Caco-2 (cell line): ENCODE measurements at regions not wholly inside any gene's neighbourhood (a gene's known extent, or its start where the extent isn't known, plus 50 kb on each side); places are given as distances from the start of the nearest gene placed in this dataset.

Experiments used
- BruUV-seq: library from RNA; stranded (reverse); fragments of 400-500 nt; replicated peaks from 2 replicates; lab custom pipeline; 2021; lab: Mats Ljungman, UMichigan
- CTCF ChIA-PET: fragments of 300-600 bp; sonication (Branson Sonifier 250); formaldehyde crosslinking; loops from one replicate; lab custom pipeline; 2022; ENCODE audit warnings: antibody characterized with exemption; lab: Charles Lee
- POLR2A ChIA-PET: fragments of 300-600 bp; sonication (Branson Sonifier 250); formaldehyde crosslinking; loops from one replicate; lab custom pipeline; 2022; ENCODE audit warnings: antibody characterized with exemption; lab: Charles Lee
- DNase-seq, 2 experiments: peaks; one replicate each; pipeline versions ENCODE4 v3.0.0 to v3.0.0-alpha.2; 2020 to 2022
- H3K27me3 ChIP-seq: replicated peaks from 2 replicates; pipeline ENCODE4 v1.6.0; 2011; ENCODE audit warnings: low read length; ENCODE audit not compliant: control insufficient read depth, insufficient read depth
- H3K36me3 ChIP-seq: 2 replicates; pipeline ENCODE4 v1.5.1; 2011; ENCODE audit warnings: low read length; ENCODE audit not compliant: control insufficient read depth, insufficient read depth
- H3K4me1 ChIP-seq: fragments of 250-450 bp; sonication (Bioruptor Pico); 2 replicates; pipeline ENCODE4 v1.5.1; 2020; ENCODE audit warnings: mild to moderate bottlenecking
- H3K4me3 ChIP-seq: 2 replicates; pipeline ENCODE4 v1.5.1; 2011; ENCODE audit warnings: low read depth, mild to moderate bottlenecking, control low read depth, low read length
- H3K9me3 ChIP-seq: fragments of 250-450 bp; sonication (Bioruptor Pico); 2 replicates; pipeline ENCODE4 v1.5.1; 2020; ENCODE audit warnings: mild to moderate bottlenecking, moderate library complexity
- H3K27ac Mint-ChIP-seq: one replicate; pipeline ENCODE4 v1.8.0; 2022; ENCODE audit warnings: mixed read lengths; ENCODE audit not compliant: unreplicated experiment
- H3K27me3 Mint-ChIP-seq: one replicate; pipeline ENCODE4 v1.8.0; 2022; ENCODE audit warnings: mixed read lengths; ENCODE audit not compliant: insufficient read depth, unreplicated experiment
- H3K36me3 Mint-ChIP-seq: one replicate; pipeline ENCODE4 v1.8.0; 2022; ENCODE audit warnings: mild to moderate bottlenecking, mixed read lengths; ENCODE audit not compliant: insufficient read depth, unreplicated experiment
- H3K4me1 Mint-ChIP-seq: one replicate; pipeline ENCODE4 v1.8.0; 2022; ENCODE audit warnings: low read depth, mixed read lengths; ENCODE audit not compliant: unreplicated experiment
- H3K4me3 Mint-ChIP-seq: one replicate; pipeline ENCODE4 v1.8.0; 2022; ENCODE audit warnings: mild to moderate bottlenecking, moderate library complexity, mixed read lengths; ENCODE audit not compliant: unreplicated experiment
- H3K9me3 Mint-ChIP-seq: one replicate; pipeline ENCODE4 v1.8.0; 2022; ENCODE audit warnings: mixed read lengths; ENCODE audit not compliant: unreplicated experiment
- intact Hi-C: fragments of 100-400 bp; cut with micrococcal nuclease; formaldehyde crosslinking; loops from one replicate; pipeline ENCODE4 v1.10.0; 2022; ENCODE audit not compliant: unreplicated experiment
- TF ChIP-seq, protein P1 (sequence below), 2 experiments: fragments of 200-600 bp in 1 of 2; IDR thresholded peaks; 1 replicate in 1 of 2; 2 replicates in 1 of 2; pipeline versions ENCODE4 v1.5.1 to v1.8.0; 2011 to 2022; ENCODE audit warnings: antibody characterized with exemption in 1 of 2, control low read depth in 1 of 2, inconsistent platforms in 1 of 2, low read depth in 1 of 2, low read length in 1 of 2, mild to moderate bottlenecking in 1 of 2, moderate library complexity in 1 of 2; ENCODE audit not compliant: insufficient read depth in 1 of 2, severe bottlenecking in 1 of 2, unreplicated experiment in 1 of 2

DNA sequence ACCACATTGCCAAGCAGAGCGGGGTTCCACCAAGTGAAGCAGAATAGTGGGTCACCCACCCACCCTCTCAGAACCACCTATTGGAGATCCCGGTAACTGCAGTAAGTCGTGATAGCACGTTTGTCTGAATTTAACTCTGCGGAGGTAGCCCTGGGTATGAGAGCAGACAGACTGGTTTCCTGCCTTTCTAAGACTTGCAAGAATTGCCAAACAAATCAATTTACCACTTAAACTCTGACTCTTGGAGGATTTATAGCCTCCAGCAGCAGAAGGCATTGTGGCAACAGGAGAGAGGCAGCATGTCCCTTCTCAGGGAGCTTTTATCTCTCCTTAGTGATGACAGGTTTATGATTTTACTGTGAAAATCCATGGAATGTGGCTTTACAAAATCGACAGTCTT, 287.9 kb upstream of the FMN2 start:
- peak in 1 of 2 experiments; percentile 13 for DNase-seq
- Mint-ChIP-seq H3K9me3 (no peaks in the 10 kb centered on the region), H3K27me3 (no peaks in the 10 kb centered on the region), H3K36me3 (no peaks in the 10 kb centered on the region), H3K4me1 (peaks cover 6% of the 10 kb centered on the region), H3K4me3 (no peak overlapping the region), H3K27ac (no peak overlapping the region)
- Histone ChIP-seq H3K27me3 (no peaks in the 10 kb centered on the region), H3K36me3 (no peaks in the 10 kb centered on the region), H3K9me3 (no peaks in the 10 kb centered on the region), H3K4me3 (no peak overlapping the region), H3K4me1 (no peaks in the 10 kb centered on the region)
- intact Hi-C loops, result no loop called here
- TF ChIP-seq, protein P1, sequence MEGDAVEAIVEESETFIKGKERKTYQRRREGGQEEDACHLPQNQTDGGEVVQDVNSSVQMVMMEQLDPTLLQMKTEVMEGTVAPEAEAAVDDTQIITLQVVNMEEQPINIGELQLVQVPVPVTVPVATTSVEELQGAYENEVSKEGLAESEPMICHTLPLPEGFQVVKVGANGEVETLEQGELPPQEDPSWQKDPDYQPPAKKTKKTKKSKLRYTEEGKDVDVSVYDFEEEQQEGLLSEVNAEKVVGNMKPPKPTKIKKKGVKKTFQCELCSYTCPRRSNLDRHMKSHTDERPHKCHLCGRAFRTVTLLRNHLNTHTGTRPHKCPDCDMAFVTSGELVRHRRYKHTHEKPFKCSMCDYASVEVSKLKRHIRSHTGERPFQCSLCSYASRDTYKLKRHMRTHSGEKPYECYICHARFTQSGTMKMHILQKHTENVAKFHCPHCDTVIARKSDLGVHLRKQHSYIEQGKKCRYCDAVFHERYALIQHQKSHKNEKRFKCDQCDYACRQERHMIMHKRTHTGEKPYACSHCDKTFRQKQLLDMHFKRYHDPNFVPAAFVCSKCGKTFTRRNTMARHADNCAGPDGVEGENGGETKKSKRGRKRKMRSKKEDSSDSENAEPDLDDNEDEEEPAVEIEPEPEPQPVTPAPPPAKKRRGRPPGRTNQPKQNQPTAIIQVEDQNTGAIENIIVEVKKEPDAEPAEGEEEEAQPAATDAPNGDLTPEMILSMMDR (IDR thresholded peaks at IDR 0.05; ENCODE audit: insufficient read depth in 1 of 2, low read depth in 1 of 2, low read length in 1 of 2, severe bottlenecking in 1 of 2, unreplicated experiment in 1 of 2), result no peak
- ChIA-PET POLR2A (no interaction called here), CTCF (no interaction called here)
- BruUV-seq, result no TSS peak

DNA sequence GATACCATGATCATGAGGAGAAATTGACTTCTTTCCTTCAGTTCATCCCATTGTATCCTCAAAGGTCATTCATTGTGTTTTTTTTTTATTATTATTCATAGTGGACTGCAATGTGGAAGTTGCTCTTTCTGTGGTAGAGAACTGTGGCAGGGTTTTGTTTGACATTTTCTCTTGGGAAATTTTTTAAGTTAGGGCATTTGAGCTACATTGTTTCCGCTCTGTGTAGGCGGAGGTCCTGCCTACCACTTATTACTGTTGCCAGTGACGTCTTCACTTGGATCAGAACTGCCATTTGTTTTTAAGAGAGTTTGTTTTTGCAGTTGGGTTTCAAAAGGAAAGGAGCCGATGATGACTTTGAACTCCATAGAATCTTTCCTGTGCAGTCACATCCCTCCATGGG, 287.4 kb upstream of the FMN2 start:
- DNase-seq, result no peak
- Histone ChIP-seq H3K36me3 (no peaks in the 10 kb centered on the region), H3K27me3 (no peaks in the 10 kb centered on the region), H3K4me3 (no peak overlapping the region), H3K9me3 (no peaks in the 10 kb centered on the region), H3K4me1 (no peaks in the 10 kb centered on the region)
- no peaks in the 10 kb centered on the region for H3K36me3 Mint-ChIP-seq
- intact Hi-C loops, result no loop called here
- no TSS peak for BruUV-seq
- POLR2A ChIA-PET, result no interaction called here
- no peaks in the 10 kb centered on the region for H3K27me3 Mint-ChIP-seq
- peaks cover 6% of the 10 kb centered on the region for H3K4me1 Mint-ChIP-seq
- H3K4me3 Mint-ChIP-seq, result no peak overlapping the region
- H3K27ac Mint-ChIP-seq, result no peak overlapping the region
- TF ChIP-seq, protein P1 (IDR thresholded peaks at IDR 0.05; ENCODE audit: insufficient read depth in 1 of 2, low read depth in 1 of 2, low read length in 1 of 2, severe bottlenecking in 1 of 2, unreplicated experiment in 1 of 2), result no peak
- CTCF ChIA-PET, result no interaction called here
- no peaks in the 10 kb centered on the region for H3K9me3 Mint-ChIP-seq

DNA sequence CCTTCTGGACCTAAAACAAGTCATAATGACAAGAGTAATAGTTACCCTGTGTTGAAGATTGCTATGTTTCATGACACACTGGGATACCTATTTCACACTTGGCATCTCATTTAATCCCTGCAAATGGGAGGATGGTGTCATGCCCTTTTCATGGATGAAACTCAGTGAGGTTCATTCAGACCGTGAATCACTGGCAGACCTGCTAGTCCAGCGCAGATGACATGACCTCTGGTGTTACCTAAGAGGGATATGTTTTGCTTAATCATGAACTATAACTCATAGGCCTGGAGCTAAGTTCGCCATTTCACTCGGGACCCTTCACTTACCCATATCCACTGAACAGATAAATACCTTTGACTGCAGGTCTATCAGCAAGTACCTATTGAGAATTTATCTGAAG, 286.6 kb upstream of the FMN2 start:
- Histone ChIP-seq H3K4me3 (no peak overlapping the region), H3K27me3 (no peaks in the 10 kb centered on the region), H3K9me3 (no peaks in the 10 kb centered on the region), H3K36me3 (no peaks in the 10 kb centered on the region), H3K4me1 (no peaks in the 10 kb centered on the region)
- POLR2A ChIA-PET, result no interaction called here
- H3K9me3 Mint-ChIP-seq, result no peaks in the 10 kb centered on the region
- H3K27ac Mint-ChIP-seq, result no peak overlapping the region
- H3K27me3 Mint-ChIP-seq, result no peaks in the 10 kb centered on the region
- DNase-seq, result no peak
- H3K4me3 Mint-ChIP-seq, result no peak overlapping the region
- no TSS peak for BruUV-seq
- no peaks in the 10 kb centered on the region for H3K36me3 Mint-ChIP-seq
- intact Hi-C loops, result no loop called here
- TF ChIP-seq, protein P1 (IDR thresholded peaks at IDR 0.05; ENCODE audit: insufficient read depth in 1 of 2, low read depth in 1 of 2, low read length in 1 of 2, severe bottlenecking in 1 of 2, unreplicated experiment in 1 of 2), result no peak
- H3K4me1 Mint-ChIP-seq, result peaks cover 6% of the 10 kb centered on the region
- CTCF ChIA-PET, result no interaction called here
